ENCODE measurements at regions not wholly inside any gene's neighbourhood (a gene's known extent, or its start where the extent isn't known, plus 50 kb on each side); places are given as distances from the start of the nearest gene placed in this dataset.

DNA sequence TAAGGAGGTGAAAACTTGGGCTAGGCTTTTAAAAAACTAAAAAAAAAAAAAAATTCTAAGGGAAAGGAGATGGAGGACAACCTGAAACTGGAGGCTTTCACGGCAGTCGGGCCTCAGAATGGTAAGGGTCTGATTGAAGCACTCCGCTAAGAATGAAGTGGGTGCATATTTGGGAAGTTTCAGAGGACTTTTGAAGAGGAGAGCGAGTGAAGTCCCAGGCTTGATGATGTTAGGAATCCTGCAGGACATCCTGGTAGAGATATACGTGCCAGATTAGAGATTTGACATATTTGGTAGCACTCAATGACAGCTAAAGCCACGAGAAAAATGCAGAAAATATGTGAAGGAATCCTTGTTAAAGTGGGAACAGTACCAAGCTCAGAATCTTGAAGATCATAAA, 186.2 kb downstream of the SNAPC1 start:
- Histone ChIP-seq H4K20me1 (ENCODE audit: insufficient read depth, low read length) (no peaks in the 10 kb centered on the region), H3K9me3 (ENCODE audit: insufficient read depth, low read length, severe bottlenecking) (no peaks in the 10 kb centered on the region), H3K36me3 (ENCODE audit: insufficient read depth, low read length) (no peaks in the 10 kb centered on the region), H2AFZ (ENCODE audit: low read depth, low read length) (no peak overlapping the region), H3K4me1 (ENCODE audit: insufficient read depth, low read length) (no peaks in the 10 kb centered on the region), H3K27ac (ENCODE audit: low read length) (no peak overlapping the region), H3K4me2 (ENCODE audit: insufficient read depth, low read length) (no peak overlapping the region), H3K9ac (ENCODE audit: low read depth, low read length) (no peak overlapping the region), H3K79me2 (ENCODE audit: insufficient read depth, low read length) (no peaks in the 10 kb centered on the region), H3K4me3 (ENCODE audit: low read depth in 1 of 2, low read length in 2 of 2) (no peak overlapping the region), H3K27me3 (ENCODE audit: insufficient read depth, low read length, poor library complexity) (peaks cover 11% of the 10 kb centered on the region)
- DNase-seq = no peak
- no peak for TF ChIP-seq EZH2 (IDR thresholded peaks at IDR 0.05; ENCODE audit: borderline replicate concordance, low read depth, low read length, severe bottlenecking)
- no peak for TF ChIP-seq CTCF (IDR thresholded peaks at IDR 0.05; ENCODE audit: borderline replicate concordance, extremely low read depth, low read length, poor library complexity, severe bottlenecking)
- no peak for ATAC-seq (ENCODE audit: insufficient read depth, low read depth)

DNA sequence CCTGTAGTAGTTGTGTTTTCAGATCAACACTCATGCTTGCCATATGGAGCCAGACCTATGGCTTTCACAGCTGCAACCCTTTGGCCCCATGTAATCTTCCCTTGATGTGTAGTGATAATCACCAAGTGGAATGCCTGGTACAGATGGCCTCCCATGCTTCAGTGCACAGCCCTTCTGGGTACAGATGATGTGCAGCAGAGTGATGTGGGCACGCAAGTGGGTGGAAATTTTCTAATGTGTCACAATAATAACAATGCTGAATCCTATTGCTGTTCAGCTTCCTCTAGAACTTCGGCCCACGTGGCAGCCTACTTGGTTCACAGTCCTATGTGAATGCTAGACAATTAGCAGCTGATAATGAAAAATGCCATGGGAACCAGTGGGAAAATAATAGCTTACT, 188.1 kb downstream of the SNAPC1 start:
- Histone ChIP-seq H3K36me3 (ENCODE audit: insufficient read depth, low read length) (no peaks in the 10 kb centered on the region), H2AFZ (ENCODE audit: low read depth, low read length) (no peak overlapping the region), H3K27me3 (ENCODE audit: insufficient read depth, low read length, poor library complexity) (peaks cover 11% of the 10 kb centered on the region), H3K9me3 (ENCODE audit: insufficient read depth, low read length, severe bottlenecking) (no peaks in the 10 kb centered on the region), H3K9ac (ENCODE audit: low read depth, low read length) (no peak overlapping the region), H3K4me3 (ENCODE audit: low read depth in 1 of 2, low read length in 2 of 2) (no peak overlapping the region), H4K20me1 (ENCODE audit: insufficient read depth, low read length) (no peaks in the 10 kb centered on the region), H3K4me1 (ENCODE audit: insufficient read depth, low read length) (no peaks in the 10 kb centered on the region), H3K27ac (ENCODE audit: low read length) (no peak overlapping the region), H3K4me2 (ENCODE audit: insufficient read depth, low read length) (no peak overlapping the region), H3K79me2 (ENCODE audit: insufficient read depth, low read length) (no peaks in the 10 kb centered on the region)
- DNase-seq = no peak
- ATAC-seq (ENCODE audit: insufficient read depth, low read depth) = no peak
- TF ChIP-seq EZH2 (IDR thresholded peaks at IDR 0.05; ENCODE audit: borderline replicate concordance, low read depth, low read length, severe bottlenecking) (no peak), CTCF (IDR thresholded peaks at IDR 0.05; ENCODE audit: borderline replicate concordance, extremely low read depth, low read length, poor library complexity, severe bottlenecking) (no peak)

GRCh38 chr14:61953602-61954001, 191.4 kb downstream of the SNAPC1 start:
- Histone ChIP-seq H2AFZ (ENCODE audit: low read depth, low read length) (no peak overlapping the region), H3K9ac (ENCODE audit: low read depth, low read length) (no peak overlapping the region), H3K27me3 (ENCODE audit: insufficient read depth, low read length, poor library complexity) (peaks cover 7% of the 10 kb centered on the region), H3K9me3 (ENCODE audit: insufficient read depth, low read length, severe bottlenecking) (peaks cover 5% of the 10 kb centered on the region), H3K27ac (ENCODE audit: low read length) (no peak overlapping the region), H3K4me2 (ENCODE audit: insufficient read depth, low read length) (no peak overlapping the region), H3K79me2 (ENCODE audit: insufficient read depth, low read length) (no peaks in the 10 kb centered on the region), H4K20me1 (ENCODE audit: insufficient read depth, low read length) (no peaks in the 10 kb centered on the region), H3K4me3 (ENCODE audit: low read depth in 1 of 2, low read length in 2 of 2) (no peak overlapping the region), H3K36me3 (ENCODE audit: insufficient read depth, low read length) (no peaks in the 10 kb centered on the region), H3K4me1 (ENCODE audit: insufficient read depth, low read length) (no peaks in the 10 kb centered on the region)
- TF ChIP-seq CTCF (IDR thresholded peaks at IDR 0.05; ENCODE audit: borderline replicate concordance, extremely low read depth, low read length, poor library complexity, severe bottlenecking) (no peak), EZH2 (IDR thresholded peaks at IDR 0.05; ENCODE audit: borderline replicate concordance, low read depth, low read length, severe bottlenecking) (no peak)
- DNase-seq = no peak
- ATAC-seq (ENCODE audit: insufficient read depth, low read depth) = no peak

- H3K27me3 ChIP-seq (ENCODE audit: insufficient read depth, low read length, poor library complexity) = peaks cover 6% of the 10 kb centered on the region
- H3K36me3 ChIP-seq (ENCODE audit: insufficient read depth, low read length) = no peaks in the 10 kb centered on the region
- no peak for DNase-seq
- no peak for ATAC-seq (ENCODE audit: insufficient read depth, low read depth)
- no peak overlapping the region for H3K9ac ChIP-seq (ENCODE audit: low read depth, low read length)
- H2AFZ ChIP-seq (ENCODE audit: low read depth, low read length) = no peak overlapping the region
- no peak overlapping the region for H3K4me3 ChIP-seq (ENCODE audit: low read depth in 1 of 2, low read length in 2 of 2)
- H3K27ac ChIP-seq (ENCODE audit: low read length) = no peak overlapping the region
- no peaks in the 10 kb centered on the region for H4K20me1 ChIP-seq (ENCODE audit: insufficient read depth, low read length)
- H3K79me2 ChIP-seq (ENCODE audit: insufficient read depth, low read length) = no peaks in the 10 kb centered on the region
- H3K9me3 ChIP-seq (ENCODE audit: insufficient read depth, low read length, severe bottlenecking) = peaks cover 5% of the 10 kb centered on the region
- H3K4me1 ChIP-seq (ENCODE audit: insufficient read depth, low read length) = no peaks in the 10 kb centered on the region
- no peak overlapping the region for H3K4me2 ChIP-seq (ENCODE audit: insufficient read depth, low read length)
- TF ChIP-seq CTCF (IDR thresholded peaks at IDR 0.05; ENCODE audit: borderline replicate concordance, extremely low read depth, low read length, poor library complexity, severe bottlenecking) = no peak
- no peak for TF ChIP-seq EZH2 (IDR thresholded peaks at IDR 0.05; ENCODE audit: borderline replicate concordance, low read depth, low read length, severe bottlenecking)
Measured at GRCh38 chr14:61954306-61954705, 192.1 kb downstream of the SNAPC1 start.
